A549 (cell line): ENCODE measurements at regions not wholly inside any gene's neighbourhood (a gene's known extent, or its start where the extent isn't known, plus 50 kb on each side); places are given as distances from the start of the nearest gene placed in this dataset.

Experiments
- ATAC-seq, 2 experiments: fragments of 200-7000 bp in 1 of 2; fragments of >200 bp in 1 of 2; cut with Nextera tagmentation in 1 of 2; cut with Tn5 transposase in 1 of 2; 3 replicates each; pipeline versions ENCODE4 v1.8.0 to v1.9.1; 2018 to 2020; ENCODE audit warnings: mild to moderate bottlenecking in 1 of 2, moderate library complexity in 1 of 2
- CTCF ChIA-PET: fragments of 300-600 bp; sonication (Branson Sonifier 250); formaldehyde crosslinking; extraction: SDS; loops from one replicate; lab custom pipeline; 2021; ENCODE audit warnings: antibody characterized with exemption, inconsistent platforms; lab: Yijun Ruan, JAX
- POLR2A ChIA-PET: fragments of 350-600 bp; formaldehyde crosslinking; extraction: SDS; loops from one replicate; lab custom pipeline; 2021; ENCODE audit warnings: antibody characterized with exemption, inconsistent platforms; lab: Yijun Ruan, JAX
- DNase-seq, 2 experiments: peaks; one replicate each; pipeline versions ENCODE4 v3.0.0 to v3.0.0-alpha.2; 2011 to 2016; ENCODE audit warnings: low read depth in 1 of 2, low spot score in 1 of 2
- FAIRE-seq: peaks from 2 replicates; lab custom pipeline; 2011; peaks lifted over from hg19 to GRCh38; lab: Jason Lieb, UNC
- H3K27ac ChIP-seq, 2 experiments: fragments of >200 bp; sonication (Bioruptor Twin); formaldehyde crosslinking; 3 replicates each; pipeline ENCODE4 v1.5.1; 2016 to 2017
- H3K4me1 ChIP-seq: fragments of >200 bp; sonication (Bioruptor Twin); formaldehyde crosslinking; 3 replicates; pipeline ENCODE4 v1.6.1; 2016
- H3K4me2 ChIP-seq: fragments of >200 bp; sonication (Bioruptor Twin); formaldehyde crosslinking; 3 replicates; pipeline ENCODE4 v1.6.1; 2016
- H3K4me3 ChIP-seq: fragments of >200 bp; sonication (Bioruptor Twin); formaldehyde crosslinking; 3 replicates; pipeline ENCODE4 v1.5.1; 2016
- H3K9me3 ChIP-seq: fragments of >200 bp; sonication (Bioruptor Twin); formaldehyde crosslinking; 3 replicates; pipeline ENCODE4 v1.6.1; 2016
- BCL3 ChIP-seq: fragments of >200 bp; sonication (Bioruptor Twin); formaldehyde crosslinking; IDR thresholded peaks from 3 replicates; pipeline ENCODE4 v1.6.1; 2016
- CBX2 ChIP-seq: fragments of 200-600 bp; sonication (generic); IDR thresholded peaks from 2 replicates; pipeline ENCODE4 v1.6.1; 2016; ENCODE audit warnings: low read depth, mild to moderate bottlenecking, borderline replicate concordance
- CBX8 ChIP-seq: fragments of 200-600 bp; sonication (generic); IDR thresholded peaks from 2 replicates; pipeline ENCODE4 v1.6.1; 2016
- CHD2 ChIP-seq: fragments of 150-350 bp; IDR thresholded peaks from 2 replicates; pipeline ENCODE4 v1.6.1; 2014; ENCODE audit warnings: low read length; ENCODE audit not compliant: partially characterized antibody
- CHD4 ChIP-seq: fragments of 200-600 bp; sonication (generic); IDR thresholded peaks from 2 replicates; pipeline ENCODE4 v1.6.1; 2016; ENCODE audit warnings: antibody characterized with exemption, mild to moderate bottlenecking, borderline replicate concordance
- EHF ChIP-seq: fragments of 250-450 bp; sonication (Bioruptor Pico); IDR thresholded peaks from 2 replicates; pipeline ENCODE4 v1.5.0; 2020; ENCODE audit warnings: mild to moderate bottlenecking
- EHMT2 ChIP-seq: fragments of 200-600 bp; sonication (generic); IDR thresholded peaks from 2 replicates; pipeline ENCODE4 v1.6.1; 2016; ENCODE audit warnings: antibody characterized with exemption, low read depth, mild to moderate bottlenecking, moderate library complexity
- FOSL2 ChIP-seq, 2 experiments: fragments of 450-650 bp in 1 of 2; fragments of >200 bp in 1 of 2; sonication (Bioruptor Twin) in 1 of 2; formaldehyde crosslinking; IDR thresholded peaks; 2 replicates each; pipeline versions ENCODE4 v1.5.0 to v1.6.1; 2016 to 2020; ENCODE audit warnings: mild to moderate bottlenecking in 1 of 2, moderate library complexity in 1 of 2
- HES2 ChIP-seq: fragments of >200 bp; sonication (Bioruptor Twin); formaldehyde crosslinking; IDR thresholded peaks from 2 replicates; pipeline ENCODE4 v1.6.1; 2016
- HOXB13 ChIP-seq: fragments of 250-450 bp; sonication (Bioruptor Pico); IDR thresholded peaks from 2 replicates; pipeline ENCODE4 v1.5.0; 2020; ENCODE audit warnings: low read depth, mild to moderate bottlenecking, moderate library complexity
- JUN ChIP-seq, 2 experiments: fragments of >200 bp; sonication (Bioruptor Twin); formaldehyde crosslinking; IDR thresholded peaks; 2 replicates in 1 of 2; 3 replicates in 1 of 2; pipeline ENCODE4 v1.6.1; 2016 to 2017
- KDM1A ChIP-seq: fragments of 200-600 bp; sonication (generic); IDR thresholded peaks from 2 replicates; pipeline ENCODE4 v1.6.1; 2016; ENCODE audit warnings: low read depth, mild to moderate bottlenecking
- KDM5A ChIP-seq: fragments of 200-600 bp; sonication (generic); IDR thresholded peaks from 2 replicates; pipeline ENCODE4 v1.6.1; 2016; ENCODE audit warnings: antibody characterized with exemption, mild to moderate bottlenecking
- MAFK ChIP-seq: fragments of 450-650 bp; IDR thresholded peaks from 2 replicates; pipeline ENCODE4 v1.6.1; 2014; ENCODE audit not compliant: partially characterized antibody
- NFE2L2 ChIP-seq: fragments of 150-350 bp; conservative IDR thresholded peaks from 2 replicates; pipeline ENCODE4 v1.6.1; 2014; ENCODE audit warnings: low read length
- NPAS2 ChIP-seq: fragments of 250-450 bp; sonication (Bioruptor Pico); IDR thresholded peaks from 2 replicates; pipeline ENCODE4 v1.8.0; 2022; ENCODE audit warnings: mild to moderate bottlenecking, moderate library complexity, borderline replicate concordance
- POLR2A ChIP-seq: IDR thresholded peaks from 2 replicates; pipeline ENCODE4 v1.6.1; 2012; ENCODE audit warnings: mild to moderate bottlenecking, low read length
- POLR2AphosphoS2 ChIP-seq: conservative IDR thresholded peaks from 2 replicates; pipeline ENCODE4 v1.6.1; 2012; ENCODE audit warnings: low read length, improper control_type of control experiment, inconsistent platforms
- RAD21 ChIP-seq, 2 experiments: fragments of >200 bp in 1 of 2; sonication (Bioruptor Twin) in 1 of 2; formaldehyde crosslinking in 1 of 2; IDR thresholded peaks in 1 of 2; conservative IDR thresholded peaks in 1 of 2; 2 replicates in 1 of 2; 3 replicates in 1 of 2; pipeline ENCODE4 v1.6.1; 2012 to 2018; ENCODE audit warnings: inconsistent platforms in 1 of 2
- REST ChIP-seq: fragments of 200-600 bp; sonication (generic); IDR thresholded peaks from 2 replicates; pipeline ENCODE4 v1.6.1; 2016; ENCODE audit warnings: antibody characterized with exemption, mild to moderate bottlenecking, moderate library complexity
- SMC3 ChIP-seq: fragments of >200 bp; sonication (Bioruptor Twin); formaldehyde crosslinking; IDR thresholded peaks from 3 replicates; pipeline ENCODE4 v1.6.1; 2018; ENCODE audit warnings: inconsistent platforms
- SREBF2 ChIP-seq: fragments of 450-650 bp; IDR thresholded peaks from 2 replicates; pipeline ENCODE4 v1.6.1; 2014; ENCODE audit warnings: mild to moderate bottlenecking, moderate library complexity
- TFCP2L1 ChIP-seq: fragments of 250-450 bp; sonication (Bioruptor Pico); IDR thresholded peaks from 2 replicates; pipeline ENCODE4 v1.5.0; 2021; ENCODE audit warnings: mild to moderate bottlenecking
- ZC3H11A ChIP-seq: fragments of 450-650 bp; IDR thresholded peaks from 2 replicates; pipeline ENCODE4 v1.6.1; 2014; ENCODE audit warnings: antibody characterized with exemption, mild to moderate bottlenecking
- ZSCAN20 ChIP-seq: fragments of 250-450 bp; sonication (Bioruptor Pico); IDR thresholded peaks from 2 replicates; pipeline ENCODE4 v1.8.0; 2022; ENCODE audit warnings: mild to moderate bottlenecking, moderate library complexity
- WGBS: methylation state at CpG from one replicate; pipeline ENCODE4 v1.1.6; 2017; ENCODE audit errors: missing lambda C conversion rate; 5-methylcytosine and 5-hydroxymethylcytosine counted together

GRCh38 chr12:58206876-58207275 lies 265.5 kb downstream of the ATP23 start:
- POLR2A ChIA-PET = no interaction called here

GRCh38 chr12:58211211-58211610 lies 269.8 kb downstream of the ATP23 start:
- WGBS = 75% methylated on average over 9 of the region's 9 CpGs

More at GRCh38 chr12:58206876-58207275, 265.5 kb downstream of the ATP23 start:
- CTCF ChIA-PET = no interaction called here
- FAIRE-seq = no peak
- no peak overlapping the region for H3K4me2 ChIP-seq
- no peak overlapping the region for H3K27ac ChIP-seq
- ATAC-seq = no peak
- H3K9me3 ChIP-seq = no peaks in the 10 kb centered on the region
- no peaks in the 10 kb centered on the region for H3K4me1 ChIP-seq
- WGBS = 62% methylated on average over 3 of the region's 3 CpGs
- DNase-seq = no peak
- H3K4me3 ChIP-seq = no peak overlapping the region
- TF ChIP-seq CBX8 (no peak), KDM1A (no peak), HOXB13 (no peak), SMC3 (no peak), REST (no peak), MAFK (no peak), ZC3H11A (no peak), POLR2AphosphoS2 (no peak), EHF (CRISPR knock-in tag) (no peak), BCL3 (no peak), NFE2L2 (no peak), CBX2 (no peak), EHMT2 (no peak), TFCP2L1 (CRISPR knock-in tag) (no peak), NPAS2 (CRISPR knock-in tag) (no peak), POLR2A (no peak), KDM5A (no peak), FOSL2 (IDR thresholded peaks at IDR 0.05) (no peak), FOSL2 (CRISPR knock-in tag; IDR thresholded peaks at IDR 0.05) (no peak), SREBF2 (no peak)

More at GRCh38 chr12:58211211-58211610, 269.8 kb downstream of the ATP23 start:
- H3K9me3 ChIP-seq = no peaks in the 10 kb centered on the region
- POLR2A ChIA-PET = no interaction called here
- H3K4me3 ChIP-seq = no peak overlapping the region
- CTCF ChIA-PET = no interaction called here
- no peak for ATAC-seq
- TF ChIP-seq CBX8 = no peak
- TF ChIP-seq ZSCAN20 (CRISPR knock-in tag) = no peak
- TF ChIP-seq ZC3H11A = no peak
- no peak for TF ChIP-seq CHD4
- TF ChIP-seq MAFK = no peak
- no peak for TF ChIP-seq RAD21 (conservative IDR thresholded peaks at IDR 0.05 in 1 of 2, IDR thresholded peaks at IDR 0.05 in 1 of 2)
- TF ChIP-seq JUN (IDR thresholded peaks at IDR 0.05) = no peak
- no peak for TF ChIP-seq TFCP2L1 (CRISPR knock-in tag)
- no peak for TF ChIP-seq HES2
- no peak for TF ChIP-seq CHD2
- no peak for TF ChIP-seq POLR2AphosphoS2
- no peak overlapping the region for H3K4me2 ChIP-seq
- FAIRE-seq = no peak
- DNase-seq = no peak
- H3K27ac ChIP-seq = no peak overlapping the region
- no peaks in the 10 kb centered on the region for H3K4me1 ChIP-seq
